ENCODE measurements at regions not wholly inside any gene's neighbourhood (a gene's known extent, or its start where the extent isn't known, plus 50 kb on each side); places are given as distances from the start of the nearest gene placed in this dataset.
A peak's percentile ranks its signal among the peaks of the same experiment; 100 is the strongest.
"Not testable (repeated sequence)": the region's sequence is repeated elsewhere in the genome, so short reads cannot be mapped to it uniquely, and the experiment has no call there.

- Histone ChIP-seq H3K4me3 (no peak overlapping the region), H3K27ac (no peak overlapping the region), H3K4me1 (no peaks in the 10 kb centered on the region), H3K36me3 (peaks cover 3% of the 10 kb centered on the region), H3K27me3 (no peaks in the 10 kb centered on the region), H3K9me3 (no peaks in the 10 kb centered on the region)
- intact Hi-C loops (cut with DNase I; ENCODE audit: low total_unique reads): no loop called here
- TF ChIP-seq POLR2A (IDR thresholded peaks at IDR 0.05) (no peak), POLR2AphosphoS5 (IDR thresholded peaks at IDR 0.05) (no peak), CTCF (IDR thresholded peaks at IDR 0.05) (no peak)
- DNase-seq (ENCODE audit: low spot score in 2 of 2): no peak
These were observed 146.8 kb upstream of the NRIP1 start for GRCh38 chr21:15211491-15212133.

GRCh38 chr21:15212206-15212605 lies 147.4 kb upstream of the NRIP1 start:
- no peak for DNase-seq (ENCODE audit: low spot score in 2 of 2)
- no peak for TF ChIP-seq POLR2AphosphoS5 (IDR thresholded peaks at IDR 0.05)
- no peak for TF ChIP-seq POLR2A (IDR thresholded peaks at IDR 0.05)
- no peak for TF ChIP-seq CTCF (IDR thresholded peaks at IDR 0.05)
- H3K4me1 ChIP-seq: no peaks in the 10 kb centered on the region
- no peak overlapping the region for H3K27ac ChIP-seq
- H3K9me3 ChIP-seq: no peaks in the 10 kb centered on the region
- intact Hi-C loops (cut with DNase I; ENCODE audit: low total_unique reads): no loop called here
- peaks cover 3% of the 10 kb centered on the region for H3K36me3 ChIP-seq
- H3K4me3 ChIP-seq: no peak overlapping the region
- no peaks in the 10 kb centered on the region for H3K27me3 ChIP-seq

- H3K36me3 ChIP-seq; H3K27ac ChIP-seq; H3K4me1 ChIP-seq; DNase-seq (ENCODE audit: low spot score in 2 of 2); intact Hi-C loops (cut with DNase I; ENCODE audit: low total_unique reads); H3K9me3 ChIP-seq; H3K27me3 ChIP-seq; H3K4me3 ChIP-seq: not testable (repeated sequence)
These were observed 153.7 kb upstream of the NRIP1 start for GRCh38 chr21:15218476-15218875.

- no peak for DNase-seq (ENCODE audit: low spot score in 2 of 2)
- Histone ChIP-seq H3K27ac (no peak overlapping the region), H3K9me3 (no peaks in the 10 kb centered on the region), H3K4me3 (no peak overlapping the region), H3K36me3 (no peaks in the 10 kb centered on the region), H3K27me3 (no peaks in the 10 kb centered on the region), H3K4me1 (no peaks in the 10 kb centered on the region)
- TF ChIP-seq POLR2AphosphoS5 (IDR thresholded peaks at IDR 0.05) (no peak), POLR2A (IDR thresholded peaks at IDR 0.05) (no peak), CTCF (IDR thresholded peaks at IDR 0.05) (no peak)
- intact Hi-C loops (cut with DNase I; ENCODE audit: low total_unique reads): no loop called here
These were observed 154.2 kb upstream of the NRIP1 start for GRCh38 chr21:15219039-15219438.

- no peaks in the 10 kb centered on the region for H3K9me3 ChIP-seq
- H3K27me3 ChIP-seq: no peaks in the 10 kb centered on the region
- no peak for TF ChIP-seq POLR2AphosphoS5 (IDR thresholded peaks at IDR 0.05)
- no peak for TF ChIP-seq CTCF (IDR thresholded peaks at IDR 0.05)
- TF ChIP-seq POLR2A (IDR thresholded peaks at IDR 0.05): no peak
- H3K4me1 ChIP-seq: no peaks in the 10 kb centered on the region
- H3K36me3 ChIP-seq: no peaks in the 10 kb centered on the region
- intact Hi-C loops (cut with DNase I; ENCODE audit: low total_unique reads): no loop called here
- H3K27ac ChIP-seq: peak overlapping the region in 1 of 2 donors; percentile 68
- DNase-seq (ENCODE audit: low spot score in 2 of 2): no peak
- peak overlapping the region in 1 of 3 donors; percentile 2 for H3K4me3 ChIP-seq
These were observed 155.1 kb upstream of the NRIP1 start for GRCh38 chr21:15219894-15220293.

Data from breast epithelium (tissue), 4 donors.